IMR-90 (cell line): ENCODE measurements at regions not wholly inside any gene's neighbourhood (a gene's known extent, or its start where the extent isn't known, plus 50 kb on each side); places are given as distances from the start of the nearest gene placed in this dataset.

ENCODE experiments used
- CEBPB ChIP-seq: IDR thresholded peaks from 2 replicates; pipeline ENCODE4 v1.6.1; 2012; ENCODE audit warnings: low read depth, low read length, improper control_type of control experiment
- CTCF ChIP-seq: conservative IDR thresholded peaks from 2 replicates; pipeline ENCODE4 v1.5.1; 2012; ENCODE audit warnings: mild to moderate bottlenecking, low read depth, low read length, improper control_type of control experiment
- NFE2L2 ChIP-seq: fragments of 150-350 bp; IDR thresholded peaks from 2 replicates; pipeline ENCODE4 v1.6.1; 2016; ENCODE audit warnings: low read depth, mild to moderate bottlenecking, low read length
- POLR2A ChIP-seq: IDR thresholded peaks from 2 replicates; pipeline ENCODE4 v1.6.1; 2012; ENCODE audit warnings: mild to moderate bottlenecking, low read depth, low read length
- RCOR1 ChIP-seq: IDR thresholded peaks from 2 replicates; pipeline ENCODE4 v1.6.1; 2012; ENCODE audit warnings: mild to moderate bottlenecking, low read length, improper control_type of control experiment; ENCODE audit not compliant: insufficient replicate concordance
- SMC3 ChIP-seq: fragments of 150-350 bp; IDR thresholded peaks from 2 replicates; pipeline ENCODE4 v1.6.1; 2016; ENCODE audit warnings: low read depth, mild to moderate bottlenecking, antibody characterized with exemption, low read length, moderate library complexity
- TF ChIP-seq, protein P1 (sequence below): fragments of 150-350 bp; IDR thresholded peaks from 2 replicates; pipeline ENCODE4 v1.6.1; 2016; ENCODE audit warnings: low read depth, mild to moderate bottlenecking, low read length, moderate library complexity, borderline replicate concordance

DNA sequence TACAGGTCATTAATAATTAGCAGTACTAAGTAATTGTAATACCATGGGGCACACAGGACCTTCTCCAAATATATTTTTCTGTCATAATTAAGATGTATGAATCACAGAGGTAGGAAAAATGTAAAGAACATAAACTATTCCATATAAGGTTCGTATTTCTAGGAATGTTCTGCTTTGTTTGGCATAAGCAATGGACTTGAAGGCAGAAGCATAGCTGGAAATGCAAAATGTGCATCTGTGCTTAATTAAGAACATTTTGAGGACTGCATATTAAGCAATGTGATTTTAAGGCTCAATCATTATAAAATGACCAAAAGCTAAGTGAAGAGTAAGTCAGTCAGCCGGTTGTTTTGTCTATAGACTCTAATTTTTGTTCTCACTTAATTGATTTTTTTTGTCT is 123.2 kb downstream of the RBM43 start:
- TF ChIP-seq POLR2A (no peak), CTCF (no peak), RCOR1 (no peak), SMC3 (no peak), NFE2L2 (no peak), CEBPB (no peak)
- TF ChIP-seq, protein P1, sequence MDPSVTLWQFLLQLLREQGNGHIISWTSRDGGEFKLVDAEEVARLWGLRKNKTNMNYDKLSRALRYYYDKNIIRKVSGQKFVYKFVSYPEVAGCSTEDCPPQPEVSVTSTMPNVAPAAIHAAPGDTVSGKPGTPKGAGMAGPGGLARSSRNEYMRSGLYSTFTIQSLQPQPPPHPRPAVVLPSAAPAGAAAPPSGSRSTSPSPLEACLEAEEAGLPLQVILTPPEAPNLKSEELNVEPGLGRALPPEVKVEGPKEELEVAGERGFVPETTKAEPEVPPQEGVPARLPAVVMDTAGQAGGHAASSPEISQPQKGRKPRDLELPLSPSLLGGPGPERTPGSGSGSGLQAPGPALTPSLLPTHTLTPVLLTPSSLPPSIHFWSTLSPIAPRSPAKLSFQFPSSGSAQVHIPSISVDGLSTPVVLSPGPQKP: no peak
